Vagina (tissue), 2 donors: ENCODE measurements at regions not wholly inside any gene's neighbourhood (a gene's known extent, or its start where the extent isn't known, plus 50 kb on each side); places are given as distances from the start of the nearest gene placed in this dataset.

ENCODE experiments used
- POLR2A ChIP-seq, 2 donors: fragments of 450-650 bp; IDR thresholded peaks; one replicate each; pipeline ENCODE4 v1.6.1; 2017; ENCODE audit warnings: antibody characterized with exemption in 2 of 2, mild to moderate bottlenecking in 2 of 2, moderate library complexity in 2 of 2
- POLR2AphosphoS5 ChIP-seq, 2 donors: sonication (generic); formaldehyde crosslinking; IDR thresholded peaks; one replicate each; pipeline ENCODE4 v1.9.0; 2017; ENCODE audit warnings: antibody characterized with exemption in 2 of 2, mild to moderate bottlenecking in 2 of 2, low read depth in 1 of 2; ENCODE audit not compliant: insufficient read depth in 1 of 2
- TF ChIP-seq, protein P1 (sequence below), 3 experiments: fragments of 450-650 bp in 2 of 3; fragments of 200-600 bp in 1 of 3; sonication (generic) in 1 of 3; IDR thresholded peaks; one replicate each; pipeline ENCODE4 v1.5.1; 2017 to 2019; ENCODE audit warnings: antibody characterized with exemption in 3 of 3, mild to moderate bottlenecking in 2 of 3, moderate library complexity in 2 of 3

DNA sequence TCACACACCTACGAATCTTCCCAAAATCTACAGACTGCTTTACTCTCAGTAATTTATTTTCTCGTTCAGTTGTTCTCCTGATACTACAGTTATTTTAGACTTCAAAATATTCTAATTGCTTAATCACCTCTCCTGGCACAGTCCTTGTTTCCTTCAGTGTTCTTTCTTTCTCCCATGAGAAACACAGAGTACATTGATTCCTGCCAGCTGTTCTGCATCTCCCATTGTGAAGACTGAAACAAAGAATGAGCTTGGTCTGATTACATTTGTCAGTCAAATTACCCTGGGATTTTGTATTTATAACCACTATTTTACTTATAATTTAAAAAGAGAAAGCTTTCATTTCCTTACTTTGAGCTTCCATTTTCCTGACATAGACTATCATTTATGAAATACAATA, 63.9 kb upstream of the TANK start:
- TF ChIP-seq, protein P1, sequence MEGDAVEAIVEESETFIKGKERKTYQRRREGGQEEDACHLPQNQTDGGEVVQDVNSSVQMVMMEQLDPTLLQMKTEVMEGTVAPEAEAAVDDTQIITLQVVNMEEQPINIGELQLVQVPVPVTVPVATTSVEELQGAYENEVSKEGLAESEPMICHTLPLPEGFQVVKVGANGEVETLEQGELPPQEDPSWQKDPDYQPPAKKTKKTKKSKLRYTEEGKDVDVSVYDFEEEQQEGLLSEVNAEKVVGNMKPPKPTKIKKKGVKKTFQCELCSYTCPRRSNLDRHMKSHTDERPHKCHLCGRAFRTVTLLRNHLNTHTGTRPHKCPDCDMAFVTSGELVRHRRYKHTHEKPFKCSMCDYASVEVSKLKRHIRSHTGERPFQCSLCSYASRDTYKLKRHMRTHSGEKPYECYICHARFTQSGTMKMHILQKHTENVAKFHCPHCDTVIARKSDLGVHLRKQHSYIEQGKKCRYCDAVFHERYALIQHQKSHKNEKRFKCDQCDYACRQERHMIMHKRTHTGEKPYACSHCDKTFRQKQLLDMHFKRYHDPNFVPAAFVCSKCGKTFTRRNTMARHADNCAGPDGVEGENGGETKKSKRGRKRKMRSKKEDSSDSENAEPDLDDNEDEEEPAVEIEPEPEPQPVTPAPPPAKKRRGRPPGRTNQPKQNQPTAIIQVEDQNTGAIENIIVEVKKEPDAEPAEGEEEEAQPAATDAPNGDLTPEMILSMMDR (IDR thresholded peaks at IDR 0.05) = no peak
- TF ChIP-seq POLR2AphosphoS5 (IDR thresholded peaks at IDR 0.05; ENCODE audit: insufficient read depth in 1 of 2, low read depth in 1 of 2) (peak in 1 of 2 donors; percentile 23), POLR2A (IDR thresholded peaks at IDR 0.05) (no peak)
